HEK293T (cell line): ENCODE measurements at regions not wholly inside any gene's neighbourhood (a gene's known extent, or its start where the extent isn't known, plus 50 kb on each side); places are given as distances from the start of the nearest gene placed in this dataset.

Source experiments
- ELF4 ChIP-seq: fragments of 450-650 bp; IDR thresholded peaks from 2 replicates; pipeline ENCODE4 v1.6.1; 2017; ENCODE audit warnings: antibody characterized with exemption
- FOXA1 ChIP-seq: fragments of 450-650 bp; IDR thresholded peaks from 2 replicates; pipeline ENCODE4 v1.6.1; 2016; ENCODE audit warnings: mild to moderate bottlenecking
- HDGF ChIP-seq: fragments of 450-650 bp; IDR thresholded peaks from 2 replicates; pipeline ENCODE4 v1.6.1; 2017; ENCODE audit warnings: antibody characterized with exemption, borderline replicate concordance
- PKNOX1 ChIP-seq: fragments of 450-650 bp; IDR thresholded peaks from 2 replicates; pipeline ENCODE4 v1.6.1; 2016
- TARDBP ChIP-seq: fragments of 450-650 bp; IDR thresholded peaks from 2 replicates; pipeline ENCODE4 v1.6.1; 2016

- TF ChIP-seq TARDBP (no peak), ELF4 (no peak), HDGF (no peak), PKNOX1 (no peak), FOXA1 (no peak)
Measured at GRCh38 chr10:36943544-36943943, 181.9 kb upstream of the ANKRD30A start.
